Epithelial cell of proximal tubule (primary cell): ENCODE measurements at regions not wholly inside any gene's neighbourhood (a gene's known extent, or its start where the extent isn't known, plus 50 kb on each side); places are given as distances from the start of the nearest gene placed in this dataset.
A peak's percentile ranks its signal among the peaks of the same experiment; 100 is the strongest.

ENCODE experiments used
- DNase-seq: peaks from one replicate; pipeline ENCODE4 v3.0.0-alpha.2; 2011; ENCODE audit warnings: low read depth
- H3K4me3 ChIP-seq: 2 replicates; pipeline ENCODE4 v1.5.1; 2011; ENCODE audit warnings: low read depth, mild to moderate bottlenecking, low read length
- TF ChIP-seq, protein P1 (sequence below): conservative IDR thresholded peaks from 2 replicates; pipeline ENCODE4 v1.5.1; 2012; ENCODE audit warnings: low read depth, mild to moderate bottlenecking, low read length

DNA sequence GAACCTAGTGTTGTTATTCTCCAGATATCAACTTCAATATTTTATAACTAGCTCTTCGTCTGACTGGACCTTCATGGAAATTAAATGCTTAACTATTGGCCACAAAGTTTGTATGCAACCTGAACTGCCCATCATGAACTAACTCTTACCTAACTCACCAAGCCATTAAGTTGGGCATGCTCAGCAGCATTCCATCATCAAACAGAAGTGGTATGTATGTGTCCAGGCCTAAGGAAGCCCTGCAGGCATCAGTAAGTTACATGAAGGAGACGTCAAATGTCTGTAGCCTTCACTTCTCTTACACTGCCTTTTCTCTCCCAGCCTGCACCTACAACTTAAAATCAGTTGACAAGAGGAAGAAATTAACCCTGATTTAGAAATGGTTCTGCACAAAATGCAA is 1639.2 kb upstream of the PABPC4L start:
- no peak overlapping the region for H3K4me3 ChIP-seq
- TF ChIP-seq, protein P1, sequence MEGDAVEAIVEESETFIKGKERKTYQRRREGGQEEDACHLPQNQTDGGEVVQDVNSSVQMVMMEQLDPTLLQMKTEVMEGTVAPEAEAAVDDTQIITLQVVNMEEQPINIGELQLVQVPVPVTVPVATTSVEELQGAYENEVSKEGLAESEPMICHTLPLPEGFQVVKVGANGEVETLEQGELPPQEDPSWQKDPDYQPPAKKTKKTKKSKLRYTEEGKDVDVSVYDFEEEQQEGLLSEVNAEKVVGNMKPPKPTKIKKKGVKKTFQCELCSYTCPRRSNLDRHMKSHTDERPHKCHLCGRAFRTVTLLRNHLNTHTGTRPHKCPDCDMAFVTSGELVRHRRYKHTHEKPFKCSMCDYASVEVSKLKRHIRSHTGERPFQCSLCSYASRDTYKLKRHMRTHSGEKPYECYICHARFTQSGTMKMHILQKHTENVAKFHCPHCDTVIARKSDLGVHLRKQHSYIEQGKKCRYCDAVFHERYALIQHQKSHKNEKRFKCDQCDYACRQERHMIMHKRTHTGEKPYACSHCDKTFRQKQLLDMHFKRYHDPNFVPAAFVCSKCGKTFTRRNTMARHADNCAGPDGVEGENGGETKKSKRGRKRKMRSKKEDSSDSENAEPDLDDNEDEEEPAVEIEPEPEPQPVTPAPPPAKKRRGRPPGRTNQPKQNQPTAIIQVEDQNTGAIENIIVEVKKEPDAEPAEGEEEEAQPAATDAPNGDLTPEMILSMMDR = no peak
- no peak for DNase-seq

DNA sequence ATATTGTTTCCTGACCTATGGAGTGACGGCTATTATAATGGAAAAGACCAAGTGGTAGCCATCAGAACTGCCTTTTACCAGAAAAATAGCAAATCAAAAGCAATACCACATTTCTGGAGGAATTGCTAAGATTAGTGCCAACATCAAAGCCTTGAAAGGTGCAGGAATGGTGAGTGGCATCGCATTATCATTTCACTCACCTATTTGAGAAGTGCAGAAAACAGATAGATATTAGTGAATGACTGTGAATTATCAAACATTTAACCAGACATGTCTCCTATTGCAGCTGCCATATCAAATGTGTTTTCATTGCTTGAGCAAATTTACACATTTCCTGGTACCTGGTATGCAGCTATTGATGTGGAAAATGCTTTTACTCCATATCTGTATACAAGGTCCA is 1638.1 kb upstream of the PABPC4L start:
- TF ChIP-seq, protein P1 = no peak
- no peak for DNase-seq
- no peak overlapping the region for H3K4me3 ChIP-seq

GRCh38 chr4:135838889-135839288 is 1637.3 kb upstream of the PABPC4L start:
- H3K4me3 ChIP-seq = no peak overlapping the region
- TF ChIP-seq, protein P1 = no peak
- DNase-seq = peak; percentile 33

GRCh38 chr4:135834471-135834870 is 1632.9 kb upstream of the PABPC4L start:
- no peak overlapping the region for H3K4me3 ChIP-seq
- DNase-seq = no peak
- TF ChIP-seq, protein P1 = no peak

DNA sequence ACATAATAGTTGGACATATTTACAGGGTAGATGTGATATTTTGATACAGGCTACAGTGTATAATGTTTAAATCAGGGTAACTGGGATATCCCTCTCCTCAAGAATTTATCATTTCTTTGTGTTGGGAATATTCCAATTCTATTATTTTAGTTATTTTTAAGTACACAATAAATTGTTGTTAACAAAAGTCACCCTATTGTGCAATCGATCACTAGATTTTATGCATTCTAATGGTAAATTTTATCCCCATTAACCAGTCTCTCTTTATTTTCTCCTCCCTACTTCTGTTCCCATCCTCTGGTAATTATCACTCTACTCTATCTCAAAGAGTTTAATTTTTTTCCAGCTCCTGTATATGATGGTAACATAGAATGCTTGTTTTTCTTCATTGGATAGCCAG is 1631.9 kb upstream of the PABPC4L start:
- DNase-seq = no peak
- no peak overlapping the region for H3K4me3 ChIP-seq
- TF ChIP-seq, protein P1 = no peak

DNA sequence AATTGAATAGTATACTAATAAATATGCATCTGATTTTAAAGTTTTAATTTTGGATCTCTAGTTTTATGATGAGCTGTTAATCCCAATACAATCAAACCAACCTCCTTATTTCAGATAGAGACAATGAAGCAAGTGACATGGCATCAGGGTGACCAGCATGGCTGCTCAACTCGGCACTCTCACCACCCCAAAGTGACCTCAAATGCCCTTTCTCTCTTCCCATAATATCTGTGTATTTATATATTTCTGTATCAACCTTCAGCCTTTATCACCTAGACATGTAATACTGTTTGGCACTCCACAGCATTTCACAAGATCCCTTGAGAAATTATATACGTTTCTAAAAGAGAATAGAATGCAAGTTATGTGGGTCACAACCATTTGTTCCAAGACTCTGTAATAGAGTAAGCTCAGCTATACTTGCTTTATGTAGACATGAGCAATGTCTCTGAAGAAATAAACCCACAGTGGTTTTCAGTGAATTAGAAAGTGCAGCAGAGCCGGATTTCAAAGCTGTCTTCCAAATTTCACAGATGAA is 1623.2 kb upstream of the PABPC4L start:
- DNase-seq = no peak
- no peak overlapping the region for H3K4me3 ChIP-seq
- TF ChIP-seq, protein P1 = no peak

GRCh38 chr4:135804785-135805184 is 1603.2 kb upstream of the PABPC4L start:
- H3K4me3 ChIP-seq = no peak overlapping the region
- TF ChIP-seq, protein P1 = no peak

More at GRCh38 chr4:135804785-135805184, 1603.2 kb upstream of the PABPC4L start:
- no peak for DNase-seq
